Neural progenitor cell (in vitro differentiated cells): ENCODE measurements at regions not wholly inside any gene's neighbourhood (a gene's known extent, or its start where the extent isn't known, plus 50 kb on each side); places are given as distances from the start of the nearest gene placed in this dataset.
"Not testable (repeated sequence)": the region's sequence is repeated elsewhere in the genome, so short reads cannot be mapped to it uniquely, and the experiment has no call there.

Experiments used
- EZH2 ChIP-seq: fragments of 200-600 bp; sonication (generic); IDR thresholded peaks from 2 replicates; pipeline ENCODE4 v1.6.1; 2017; ENCODE audit warnings: antibody characterized with exemption, mild to moderate bottlenecking, moderate library complexity
- EZH2phosphoT487 ChIP-seq: fragments of 200-600 bp; sonication (generic); IDR thresholded peaks from 2 replicates; pipeline ENCODE4 v1.6.1; 2017; ENCODE audit warnings: antibody characterized with exemption
- TF ChIP-seq, protein P1 (sequence below): fragments of 200-600 bp; sonication (generic); IDR thresholded peaks from 2 replicates; pipeline ENCODE4 v1.5.1; 2017; ENCODE audit warnings: antibody characterized with exemption, mild to moderate bottlenecking

DNA sequence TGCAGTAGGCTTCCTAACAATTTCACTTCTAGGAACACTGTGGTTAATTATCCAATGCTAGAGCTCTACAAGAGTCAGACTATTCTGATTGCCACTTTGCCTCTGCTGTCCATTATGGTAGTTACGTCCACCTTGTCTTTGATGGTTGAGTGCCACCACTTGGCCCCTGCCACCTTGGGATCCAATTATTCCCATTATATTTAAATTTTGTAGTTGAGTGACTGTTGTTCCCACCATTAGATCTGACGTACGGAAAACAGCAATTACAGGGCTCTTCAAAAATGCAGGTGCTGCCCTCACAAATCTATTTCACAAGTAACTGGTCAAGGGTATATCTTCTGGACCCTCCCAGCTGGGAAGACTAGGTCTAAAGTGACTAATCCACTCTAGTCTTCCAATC, 432.3 kb upstream of the ID4 start:
- TF ChIP-seq, protein P1, sequence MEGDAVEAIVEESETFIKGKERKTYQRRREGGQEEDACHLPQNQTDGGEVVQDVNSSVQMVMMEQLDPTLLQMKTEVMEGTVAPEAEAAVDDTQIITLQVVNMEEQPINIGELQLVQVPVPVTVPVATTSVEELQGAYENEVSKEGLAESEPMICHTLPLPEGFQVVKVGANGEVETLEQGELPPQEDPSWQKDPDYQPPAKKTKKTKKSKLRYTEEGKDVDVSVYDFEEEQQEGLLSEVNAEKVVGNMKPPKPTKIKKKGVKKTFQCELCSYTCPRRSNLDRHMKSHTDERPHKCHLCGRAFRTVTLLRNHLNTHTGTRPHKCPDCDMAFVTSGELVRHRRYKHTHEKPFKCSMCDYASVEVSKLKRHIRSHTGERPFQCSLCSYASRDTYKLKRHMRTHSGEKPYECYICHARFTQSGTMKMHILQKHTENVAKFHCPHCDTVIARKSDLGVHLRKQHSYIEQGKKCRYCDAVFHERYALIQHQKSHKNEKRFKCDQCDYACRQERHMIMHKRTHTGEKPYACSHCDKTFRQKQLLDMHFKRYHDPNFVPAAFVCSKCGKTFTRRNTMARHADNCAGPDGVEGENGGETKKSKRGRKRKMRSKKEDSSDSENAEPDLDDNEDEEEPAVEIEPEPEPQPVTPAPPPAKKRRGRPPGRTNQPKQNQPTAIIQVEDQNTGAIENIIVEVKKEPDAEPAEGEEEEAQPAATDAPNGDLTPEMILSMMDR, result not testable (repeated sequence)
- TF ChIP-seq EZH2phosphoT487, EZH2: not testable (repeated sequence)
